Mucosa of rectum (tissue), 2 donors: ENCODE measurements at regions not wholly inside any gene's neighbourhood (a gene's known extent, or its start where the extent isn't known, plus 50 kb on each side); places are given as distances from the start of the nearest gene placed in this dataset.
A peak's percentile ranks its signal among the peaks of the same experiment; 100 is the strongest.

Experiments used
- H3K27ac ChIP-seq, 2 donors: one replicate each; pipeline ENCODE4 v1.7.0; 2013; ENCODE audit warnings: inconsistent platforms in 2 of 2, low read depth in 2 of 2, low read length in 2 of 2
- H3K27me3 ChIP-seq, 2 donors: one replicate each; pipeline ENCODE4 v1.7.0; 2013; ENCODE audit warnings: low read length in 2 of 2; ENCODE audit not compliant: control insufficient read depth in 2 of 2, insufficient read depth in 2 of 2
- H3K36me3 ChIP-seq, 2 donors: one replicate each; pipeline ENCODE4 v1.7.0; 2013; ENCODE audit warnings: low read length in 2 of 2; ENCODE audit not compliant: control insufficient read depth in 2 of 2, insufficient read depth in 2 of 2
- H3K4me1 ChIP-seq, 2 donors: one replicate each; pipeline ENCODE4 v1.7.0; 2013; ENCODE audit warnings: low read length in 2 of 2, mild to moderate bottlenecking in 1 of 2; ENCODE audit not compliant: control insufficient read depth in 2 of 2, insufficient read depth in 2 of 2
- H3K4me3 ChIP-seq, 2 donors: one replicate each; pipeline ENCODE4 v1.7.0; 2013; ENCODE audit warnings: low read length in 2 of 2
- H3K9ac ChIP-seq, 2 donors: one replicate each; pipeline ENCODE4 v1.7.0; 2013; ENCODE audit warnings: low read length in 2 of 2, low read depth in 1 of 2, mild to moderate bottlenecking in 1 of 2
- H3K9me3 ChIP-seq, 2 donors: one replicate each; pipeline ENCODE4 v1.7.0; 2013; ENCODE audit warnings: low read length in 2 of 2; ENCODE audit not compliant: control insufficient read depth in 2 of 2
- donor health status: healthy.
- donor health status: Normal muscosa, but diverticular disease.

- H3K9me3 ChIP-seq: no peaks in the 10 kb centered on the region
- H3K27me3 ChIP-seq: no peaks in the 10 kb centered on the region
- H3K4me3 ChIP-seq: no peak overlapping the region
- no peak overlapping the region for H3K27ac ChIP-seq
- H3K36me3 ChIP-seq: no peaks in the 10 kb centered on the region
- no peaks in the 10 kb centered on the region for H3K4me1 ChIP-seq
- H3K9ac ChIP-seq: no peak overlapping the region
Measured at GRCh38 chr12:92089559-92089958, 56.1 kb downstream of the BTG1 start.

DNA sequence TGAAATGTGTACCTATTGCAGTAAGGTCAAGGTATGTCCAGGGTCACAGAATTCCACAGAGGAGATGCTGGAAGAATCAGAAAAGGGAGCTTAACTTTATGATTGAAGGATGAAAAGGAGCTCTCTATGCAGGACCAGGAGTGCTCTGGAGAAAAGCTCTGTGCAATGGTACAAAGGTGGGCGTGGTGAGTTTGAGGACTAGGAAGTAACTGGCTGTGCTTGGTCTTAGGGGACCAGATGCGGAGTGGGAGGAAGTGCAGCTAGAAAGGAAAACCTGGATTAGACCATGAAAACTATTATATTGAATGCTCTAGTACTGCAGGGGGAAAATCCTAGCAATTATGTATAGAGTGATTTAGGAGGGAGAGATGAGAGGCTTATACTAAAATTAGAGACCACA, 56.8 kb downstream of the BTG1 start:
- no peak overlapping the region for H3K27ac ChIP-seq
- no peaks in the 10 kb centered on the region for H3K27me3 ChIP-seq
- H3K9ac ChIP-seq: no peak overlapping the region
- no peaks in the 10 kb centered on the region for H3K36me3 ChIP-seq
- no peaks in the 10 kb centered on the region for H3K4me1 ChIP-seq
- no peak overlapping the region for H3K4me3 ChIP-seq
- H3K9me3 ChIP-seq: no peaks in the 10 kb centered on the region

DNA sequence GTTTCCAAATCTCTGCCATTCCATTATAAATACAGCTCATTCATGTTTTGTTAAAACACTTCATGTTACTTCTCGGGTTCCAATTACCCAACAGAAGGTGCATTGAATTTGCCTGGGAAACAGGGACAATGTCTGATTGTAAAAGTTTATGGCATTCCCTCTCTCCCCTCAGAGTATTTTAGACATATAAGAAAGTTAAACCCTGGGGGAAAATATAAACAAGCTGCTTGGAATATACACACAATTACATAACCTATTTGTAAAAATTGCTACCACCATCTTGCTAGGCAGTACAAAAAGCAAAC, 60.0 kb downstream of the BTG1 start:
- H3K27ac ChIP-seq: no peak overlapping the region
- H3K9me3 ChIP-seq: no peaks in the 10 kb centered on the region
- H3K4me1 ChIP-seq: peaks cover 0 to 3% of the 10 kb centered on the region in 2 donors
- no peak overlapping the region for H3K4me3 ChIP-seq
- H3K36me3 ChIP-seq: no peaks in the 10 kb centered on the region
- no peaks in the 10 kb centered on the region for H3K27me3 ChIP-seq
- H3K9ac ChIP-seq: no peak overlapping the region

DNA sequence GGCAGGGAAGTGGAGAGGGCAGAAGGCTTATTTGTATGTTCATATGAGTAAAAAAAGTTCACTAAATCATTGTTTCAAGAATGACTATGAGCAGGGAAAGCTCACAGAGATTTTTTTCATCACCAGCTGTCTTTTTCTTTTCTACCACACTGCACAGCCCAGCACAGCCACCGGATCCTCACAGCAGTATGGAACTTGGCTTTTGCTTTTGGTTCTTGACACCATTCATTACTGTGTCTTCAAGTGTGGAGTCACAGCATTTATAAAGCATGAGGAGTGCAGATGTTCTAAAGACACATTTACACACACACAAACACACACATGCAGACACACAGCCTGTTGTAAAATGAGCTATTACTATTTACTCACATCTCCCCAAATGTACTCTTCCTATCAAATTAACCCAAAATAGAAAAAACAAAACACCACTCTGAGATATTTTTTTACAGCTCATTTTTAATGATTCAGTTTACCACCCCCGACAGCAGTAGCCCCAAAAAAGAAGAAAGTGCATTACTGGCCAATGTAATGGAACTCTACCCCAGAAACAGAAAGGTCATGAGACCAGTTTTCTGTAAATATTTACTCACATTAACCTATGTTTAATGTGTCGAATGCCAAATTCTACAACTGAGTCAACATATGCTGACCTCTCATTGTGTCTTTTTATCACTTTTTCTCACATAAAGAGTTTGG, 60.5 kb downstream of the BTG1 start:
- no peak overlapping the region for H3K9ac ChIP-seq
- H3K27me3 ChIP-seq: no peaks in the 10 kb centered on the region
- no peaks in the 10 kb centered on the region for H3K9me3 ChIP-seq
- no peak overlapping the region for H3K4me3 ChIP-seq
- H3K36me3 ChIP-seq: no peaks in the 10 kb centered on the region
- no peak overlapping the region for H3K27ac ChIP-seq
- H3K4me1 ChIP-seq: peaks cover 0 to 3% of the 10 kb centered on the region in 2 donors

GRCh38 chr12:92080911-92081285, 64.7 kb downstream of the BTG1 start:
- Histone ChIP-seq H3K9me3 (no peaks in the 10 kb centered on the region), H3K9ac (no peak overlapping the region), H3K27ac (no peak overlapping the region), H3K27me3 (no peaks in the 10 kb centered on the region), H3K36me3 (no peaks in the 10 kb centered on the region), H3K4me3 (no peak overlapping the region), H3K4me1 (peaks cover 0 to 5% of the 10 kb centered on the region in 2 donors)

DNA sequence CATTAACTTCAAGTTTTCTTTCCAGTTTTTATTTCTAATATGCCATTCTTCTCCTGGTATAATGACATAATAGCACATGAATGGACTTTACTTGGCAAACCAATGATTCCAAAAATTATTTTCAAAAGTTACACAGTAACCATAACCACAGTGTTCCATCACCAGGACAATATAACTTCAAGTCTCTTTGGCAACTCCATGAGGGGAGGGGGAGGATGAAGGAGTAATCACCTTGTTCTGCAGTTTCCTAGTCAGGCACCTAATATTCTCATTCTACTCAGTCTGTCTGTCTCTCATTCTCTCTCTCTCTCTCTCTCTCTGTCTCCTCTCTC, 66.6 kb downstream of the BTG1 start:
- Histone ChIP-seq H3K9ac (no peak overlapping the region), H3K27me3 (no peaks in the 10 kb centered on the region), H3K36me3 (no peaks in the 10 kb centered on the region), H3K27ac (no peak overlapping the region), H3K4me1 (peaks cover 0 to 5% of the 10 kb centered on the region in 2 donors), H3K9me3 (no peaks in the 10 kb centered on the region), H3K4me3 (no peak overlapping the region)

GRCh38 chr12:92078167-92079053, 67.2 kb downstream of the BTG1 start:
- Histone ChIP-seq H3K9ac (no peak overlapping the region), H3K4me1 (peaks cover 0 to 5% of the 10 kb centered on the region in 2 donors), H3K4me3 (no peak overlapping the region), H3K27ac (peak overlapping the region in 1 of 2 donors; percentile 16), H3K36me3 (no peaks in the 10 kb centered on the region), H3K27me3 (no peaks in the 10 kb centered on the region), H3K9me3 (no peaks in the 10 kb centered on the region)

DNA sequence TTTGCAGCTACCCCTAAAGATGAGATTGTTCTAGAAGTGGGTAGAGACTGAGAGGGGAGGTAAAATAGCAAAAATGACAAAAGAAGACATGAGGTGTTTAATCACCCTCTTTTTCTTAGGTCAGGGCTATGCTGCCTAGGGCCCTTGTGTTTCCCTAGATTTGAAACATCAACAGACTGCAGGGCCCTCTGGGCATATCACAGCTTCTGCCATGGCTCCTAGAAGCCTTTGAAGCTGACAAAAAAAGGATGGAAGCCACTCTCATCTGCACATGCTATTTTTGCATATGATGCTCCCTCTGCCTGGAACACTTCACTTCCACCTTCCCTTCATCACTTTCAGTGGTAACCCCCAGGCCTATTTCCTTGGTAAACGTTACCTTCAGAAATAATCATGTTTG, 68.1 kb downstream of the BTG1 start:
- no peaks in the 10 kb centered on the region for H3K9me3 ChIP-seq
- no peaks in the 10 kb centered on the region for H3K36me3 ChIP-seq
- H3K4me3 ChIP-seq: no peak overlapping the region
- no peaks in the 10 kb centered on the region for H3K27me3 ChIP-seq
- H3K4me1 ChIP-seq: peaks cover 0 to 5% of the 10 kb centered on the region in 2 donors
- peak overlapping the region in 1 of 2 donors; percentile 13 for H3K27ac ChIP-seq
- H3K9ac ChIP-seq: no peak overlapping the region

GRCh38 chr12:92076101-92076500, 69.5 kb downstream of the BTG1 start:
- Histone ChIP-seq H3K36me3 (no peaks in the 10 kb centered on the region), H3K4me3 (no peak overlapping the region), H3K9ac (no peak overlapping the region), H3K4me1 (peaks cover 0 to 6% of the 10 kb centered on the region in 2 donors), H3K9me3 (no peaks in the 10 kb centered on the region), H3K27me3 (no peaks in the 10 kb centered on the region), H3K27ac (no peak overlapping the region)

DNA sequence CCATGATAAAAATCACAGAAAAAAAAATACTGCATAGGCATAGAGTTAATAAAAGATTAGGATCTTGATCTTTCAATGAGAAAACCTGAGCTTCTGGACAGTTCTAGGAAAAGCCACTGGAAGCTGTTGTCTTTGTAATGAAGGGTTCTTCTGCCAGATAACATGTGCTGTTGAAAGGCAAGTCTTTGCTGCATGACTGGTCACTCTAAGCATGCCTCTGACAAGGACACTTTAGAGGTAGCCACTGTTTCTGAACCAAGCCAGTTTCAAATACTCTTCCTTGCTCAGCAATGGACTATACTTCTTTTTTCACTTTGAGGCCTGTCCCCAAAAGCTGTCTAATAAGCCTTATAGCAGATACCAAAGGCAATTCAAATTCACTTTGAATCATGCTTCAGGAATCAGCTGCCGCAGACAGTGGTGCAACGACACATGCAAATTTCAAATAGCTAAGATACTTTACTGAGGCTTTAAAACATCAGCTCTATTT, 70.2 kb downstream of the BTG1 start:
- peaks cover 0 to 10% of the 10 kb centered on the region in 2 donors for H3K4me1 ChIP-seq
- no peaks in the 10 kb centered on the region for H3K36me3 ChIP-seq
- no peak overlapping the region for H3K4me3 ChIP-seq
- H3K9me3 ChIP-seq: no peaks in the 10 kb centered on the region
- H3K27me3 ChIP-seq: no peaks in the 10 kb centered on the region
- H3K9ac ChIP-seq: peak overlapping the region in 1 of 2 donors; percentile 14
- H3K27ac ChIP-seq: no peak overlapping the region
